ENCODE measurements at regions not wholly inside any gene's neighbourhood (a gene's known extent, or its start where the extent isn't known, plus 50 kb on each side); places are given as distances from the start of the nearest gene placed in this dataset.

GRCh38 chr14:25396128-25396527, 346.2 kb upstream of the STXBP6 start:
- Histone ChIP-seq H3K27ac (no peak overlapping the region), H3K4me1 (no peaks in the 10 kb centered on the region), H3K9me3 (no peaks in the 10 kb centered on the region), H3K9ac (ENCODE audit: low read depth in 2 of 2, low read length in 2 of 2) (no peak overlapping the region), H3K4me3 (no peak overlapping the region), H3K27me3 (no peaks in the 10 kb centered on the region), H3K36me3 (no peaks in the 10 kb centered on the region)
- intact Hi-C loops (cut with DNase I): loop anchor here (5.0 kb wide), 1 partner anchor 89 kb away; no protein-coding TSS in a partner anchor
- no peak for DNase-seq
- no peak for TF ChIP-seq CTCF (IDR thresholded peaks at IDR 0.05)

- no peaks in the 10 kb centered on the region for H3K36me3 ChIP-seq
- no peak for TF ChIP-seq CTCF (IDR thresholded peaks at IDR 0.05)
- H3K4me3 ChIP-seq: no peak overlapping the region
- DNase-seq: no peak
- no peak overlapping the region for H3K27ac ChIP-seq
- H3K27me3 ChIP-seq: no peaks in the 10 kb centered on the region
- no peak overlapping the region for H3K9ac ChIP-seq (ENCODE audit: low read depth in 2 of 2, low read length in 2 of 2)
- intact Hi-C loops (cut with DNase I): loop anchor here (5.0 kb wide), 1 partner anchor 88 kb away; no protein-coding TSS in a partner anchor
- no peaks in the 10 kb centered on the region for H3K4me1 ChIP-seq
- no peaks in the 10 kb centered on the region for H3K9me3 ChIP-seq
Measured at GRCh38 chr14:25394791-25395391, 344.9 kb upstream of the STXBP6 start.

- no peaks in the 10 kb centered on the region for H3K36me3 ChIP-seq
- no peak for TF ChIP-seq CTCF (IDR thresholded peaks at IDR 0.05)
Measured at GRCh38 chr14:25394356-25394755, 344.4 kb upstream of the STXBP6 start.

GRCh38 chr14:25389948-25390347, 340.0 kb upstream of the STXBP6 start:
- H3K27ac ChIP-seq: no peak overlapping the region
- H3K9me3 ChIP-seq: no peaks in the 10 kb centered on the region
- no peaks in the 10 kb centered on the region for H3K36me3 ChIP-seq
- TF ChIP-seq CTCF (IDR thresholded peaks at IDR 0.05): no peak
- no peaks in the 10 kb centered on the region for H3K27me3 ChIP-seq
- H3K4me3 ChIP-seq: no peak overlapping the region
- no peaks in the 10 kb centered on the region for H3K4me1 ChIP-seq
- intact Hi-C loops (cut with DNase I): no loop called here
- no peak overlapping the region for H3K9ac ChIP-seq (ENCODE audit: low read depth in 2 of 2, low read length in 2 of 2)
- no peak for DNase-seq

More at GRCh38 chr14:25394356-25394755, 344.4 kb upstream of the STXBP6 start:
- Histone ChIP-seq H3K27me3 (no peaks in the 10 kb centered on the region), H3K4me3 (no peak overlapping the region), H3K27ac (no peak overlapping the region), H3K9me3 (no peaks in the 10 kb centered on the region), H3K4me1 (no peaks in the 10 kb centered on the region), H3K9ac (ENCODE audit: low read depth in 2 of 2, low read length in 2 of 2) (no peak overlapping the region)
- DNase-seq: no peak
- intact Hi-C loops (cut with DNase I): no loop called here

GRCh38 chr14:25381498-25381897, 331.6 kb upstream of the STXBP6 start:
- no peaks in the 10 kb centered on the region for H3K9me3 ChIP-seq
- DNase-seq: no peak
- no peak overlapping the region for H3K27ac ChIP-seq
- intact Hi-C loops (cut with DNase I): no loop called here
- H3K27me3 ChIP-seq: no peaks in the 10 kb centered on the region
- H3K9ac ChIP-seq (ENCODE audit: low read depth in 2 of 2, low read length in 2 of 2): no peak overlapping the region
- no peaks in the 10 kb centered on the region for H3K4me1 ChIP-seq
- no peak for TF ChIP-seq CTCF (IDR thresholded peaks at IDR 0.05)
- no peak overlapping the region for H3K4me3 ChIP-seq
- H3K36me3 ChIP-seq: no peaks in the 10 kb centered on the region

Data from colonic mucosa (tissue), 4 donors.